Heart left ventricle (tissue), 16 donors: ENCODE measurements at regions not wholly inside any gene's neighbourhood (a gene's known extent, or its start where the extent isn't known, plus 50 kb on each side); places are given as distances from the start of the nearest gene placed in this dataset.

Experiments used
- ATAC-seq, 4 donors: fragments of 200-7000 bp; cut with Tn5 transposase; one replicate each; pipeline ENCODE4 v1.9.1; 2020 to 2022; ENCODE audit warnings: moderate library complexity in 4 of 4, mild to moderate bottlenecking in 3 of 4, moderate number of reproducible peaks in 1 of 4
- DNase-seq, 5 donors: peaks; one replicate each; pipeline ENCODE4 v3.0.0-alpha.2; 2020
- H3K27ac ChIP-seq, 12 donors: fragments of 200-600 bp; sonication (generic) in 4 of 12; one replicate each; pipeline versions ENCODE4 v1.5.0 to v1.8.0; 2016 to 2022; ENCODE audit warnings: mild to moderate bottlenecking in 2 of 12
- H3K27me3 ChIP-seq, 9 donors: fragments of 200-600 bp; sonication (generic) in 2 of 9; one replicate each; pipeline versions ENCODE4 v1.5.1 to v1.8.0; 2016 to 2022; ENCODE audit warnings: mild to moderate bottlenecking in 3 of 9
- H3K36me3 ChIP-seq, 9 donors: fragments of 200-600 bp; sonication (generic) in 2 of 9; one replicate each; pipeline versions ENCODE4 v1.5.0 to v1.8.0; 2018 to 2022; ENCODE audit warnings: mild to moderate bottlenecking in 2 of 9
- H3K4me1 ChIP-seq, 12 donors: fragments of 200-600 bp; sonication (generic) in 4 of 12; one replicate each; pipeline versions ENCODE4 v1.5.0 to v1.8.0; 2016 to 2022; ENCODE audit warnings: mild to moderate bottlenecking in 3 of 12
- H3K4me3 ChIP-seq, 12 donors: fragments of 200-600 bp; sonication (generic) in 4 of 12; one replicate each; pipeline versions ENCODE4 v1.5.0 to v1.8.0; 2017 to 2022; ENCODE audit warnings: mild to moderate bottlenecking in 9 of 12, moderate library complexity in 4 of 12
- H3K9me3 ChIP-seq, 12 donors: fragments of 200-600 bp; sonication (generic) in 4 of 12; one replicate each; pipeline versions ENCODE4 v1.5.0 to v1.8.0; 2016 to 2022; ENCODE audit warnings: mild to moderate bottlenecking in 1 of 12
- CTCF ChIP-seq, 12 donors: fragments of 200-600 bp; sonication (generic) in 4 of 12; IDR thresholded peaks; one replicate each; pipeline versions ENCODE4 v1.5.0 to v1.8.0; 2018 to 2022; ENCODE audit warnings: antibody characterized with exemption in 12 of 12, mild to moderate bottlenecking in 5 of 12
- POLR2A ChIP-seq, 2 donors: fragments of 450-650 bp; IDR thresholded peaks; one replicate each; pipeline ENCODE4 v1.6.1; 2017; ENCODE audit warnings: antibody characterized with exemption in 2 of 2, mild to moderate bottlenecking in 2 of 2, moderate library complexity in 2 of 2
- WGBS, 4 donors: extraction: QIAGEN DNeasy Blood & Tissue Kit in 2 of 4; methylation state at CpG; one replicate each; pipeline versions ENCODE4 v1.1.5 to v1.1.7; 2013 to 2018; 5-methylcytosine and 5-hydroxymethylcytosine counted together
- intact Hi-C, 10 donors: fragments of 100-400 bp; cut with DNase I; formaldehyde crosslinking; loops; one replicate each; pipeline versions ENCODE4 v1.11.1 to v1.14.2; 2022
- donor health status: ischemic (EF 13 %, LVEDD 7.1; RV severe dilation, severe dysfunction).
- donor health status: healthy with polysubstance abuse.
- donor health status: DM: no; HTN: yes; CAD: no.
- donor health status: DM: no; HTN: no; CAD: no.
- donor health status: ischemic (EF 25% LVEDD 6.9; RV normal size, moderate dysfunction).
- donor health status: ischemic (EF 25% LVEDD 5.7; RV mildly dilated, moderate dysfunction).
- donor health status: healthy.
- donor health status: DM: yes; HTN: yes; CAD: no.
- donor health status: ischemic (EF 35%, LVEDD 5.7; RV mildly dilated, moderate dysfunction).
- donor health status: nonischemic (EF 11% LVEDD 7.7; RV severe dilation, severe dysfunction).
- donor health status: DM: yes; HTN: yes; CAD: no.
- donor health status: PGD.
- donor health status: ischemic (EF 29% LVEDD 5.4; RV normal size, mild dysfunction).
- donor health status: nonischemic (EF 23%, LVEDD 6.1; RV moderate dilation, normal function).

- Histone ChIP-seq H3K36me3 (no peaks in the 10 kb centered on the region), H3K9me3 (no peaks in the 10 kb centered on the region), H3K4me3 (no peak overlapping the region), H3K27ac (no peak overlapping the region), H3K4me1 (no peaks in the 10 kb centered on the region), H3K27me3 (peaks cover 0 to 9% (median 0%) of the 10 kb centered on the region in 9 donors)
- intact Hi-C loops: no loop called here
- TF ChIP-seq CTCF (IDR thresholded peaks at IDR 0.05): no peak
- no peak for TF ChIP-seq POLR2A (IDR thresholded peaks at IDR 0.05)
- no peak for ATAC-seq
- no peak for DNase-seq
- 78 to 84% (median 81%) methylated on average over 17 to 23 of the region's 23 CpGs for WGBS, 4 donors
Observed at GRCh38 chr2:595141-595815, 81.9 kb downstream of the TMEM18 start.

GRCh38 chr2:594297-594949 lies 82.8 kb downstream of the TMEM18 start:
- WGBS, 4 donors: 82 to 91% (median 88%) methylated on average over 21 of the region's 21 CpGs
- intact Hi-C loops: no loop called here
- Histone ChIP-seq H3K36me3 (no peaks in the 10 kb centered on the region), H3K9me3 (no peaks in the 10 kb centered on the region), H3K27ac (no peak overlapping the region), H3K27me3 (peaks cover 0 to 9% (median under 1%) of the 10 kb centered on the region in 9 donors), H3K4me1 (no peaks in the 10 kb centered on the region), H3K4me3 (no peak overlapping the region)
- ATAC-seq: peak in 1 of 4 donors; percentile 39
- no peak for DNase-seq
- TF ChIP-seq POLR2A (IDR thresholded peaks at IDR 0.05) (no peak), CTCF (IDR thresholded peaks at IDR 0.05) (no peak)

GRCh38 chr2:593356-594026 lies 83.7 kb downstream of the TMEM18 start:
- intact Hi-C loops: no loop called here
- H3K4me3 ChIP-seq: no peak overlapping the region
- H3K9me3 ChIP-seq: no peaks in the 10 kb centered on the region
- peaks cover 0 to 6% (median 0%) of the 10 kb centered on the region in 9 donors for H3K27me3 ChIP-seq
- TF ChIP-seq POLR2A (IDR thresholded peaks at IDR 0.05) (no peak), CTCF (IDR thresholded peaks at IDR 0.05) (no peak)
- ATAC-seq: no peak
- H3K36me3 ChIP-seq: no peaks in the 10 kb centered on the region
- H3K27ac ChIP-seq: no peak overlapping the region
- WGBS, 4 donors: 80 to 87% (median 84%) methylated on average over 17 of the region's 17 CpGs
- no peaks in the 10 kb centered on the region for H3K4me1 ChIP-seq
- DNase-seq: no peak

- intact Hi-C loops: no loop called here
- DNase-seq (no peak), ATAC-seq (no peak)
- Histone ChIP-seq H3K36me3 (no peaks in the 10 kb centered on the region), H3K27me3 (peaks cover 0 to 7% (median 2%) of the 10 kb centered on the region in 9 donors), H3K9me3 (no peaks in the 10 kb centered on the region), H3K27ac (no peak overlapping the region), H3K4me3 (no peak overlapping the region), H3K4me1 (no peaks in the 10 kb centered on the region)
- 89 to 95% (median 90%) methylated on average over 8 of the region's 8 CpGs for WGBS, 4 donors
- TF ChIP-seq POLR2A (IDR thresholded peaks at IDR 0.05) (no peak), CTCF (IDR thresholded peaks at IDR 0.05) (no peak)
Observed at GRCh38 chr2:592737-593136, 84.5 kb downstream of the TMEM18 start.
